Ramos (cell line): ENCODE measurements at regions not wholly inside any gene's neighbourhood (a gene's known extent, or its start where the extent isn't known, plus 50 kb on each side); places are given as distances from the start of the nearest gene placed in this dataset.

Experiments
- in situ Hi-C: fragments of 300-500 bp; cut with MboI; formaldehyde crosslinking; loops from one replicate; pipeline ENCODE4 v1.14.3; 2022; ENCODE audit warnings: low sequenced_read_pairs; ENCODE audit not compliant: unreplicated experiment

DNA sequence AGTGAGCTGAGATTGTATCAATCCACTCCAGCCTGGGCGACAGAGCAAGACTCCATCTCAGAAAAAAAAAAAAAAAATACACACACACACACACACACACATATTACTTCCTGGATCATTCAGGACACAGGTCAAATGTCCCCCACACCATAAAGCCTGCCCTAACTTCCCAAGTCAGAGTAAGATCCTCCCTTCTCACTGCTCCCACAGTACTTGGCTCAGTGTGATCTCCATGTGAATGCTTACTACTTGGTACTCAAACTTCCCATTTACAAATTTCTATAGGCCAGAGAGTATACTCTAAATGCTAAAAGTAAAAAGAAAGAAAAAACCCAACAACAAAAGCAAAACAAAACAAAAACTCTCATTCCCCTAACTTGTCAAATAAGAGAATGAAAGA, 386.8 kb downstream of the SLITRK6 start:
- in situ Hi-C loops: no loop called here

DNA sequence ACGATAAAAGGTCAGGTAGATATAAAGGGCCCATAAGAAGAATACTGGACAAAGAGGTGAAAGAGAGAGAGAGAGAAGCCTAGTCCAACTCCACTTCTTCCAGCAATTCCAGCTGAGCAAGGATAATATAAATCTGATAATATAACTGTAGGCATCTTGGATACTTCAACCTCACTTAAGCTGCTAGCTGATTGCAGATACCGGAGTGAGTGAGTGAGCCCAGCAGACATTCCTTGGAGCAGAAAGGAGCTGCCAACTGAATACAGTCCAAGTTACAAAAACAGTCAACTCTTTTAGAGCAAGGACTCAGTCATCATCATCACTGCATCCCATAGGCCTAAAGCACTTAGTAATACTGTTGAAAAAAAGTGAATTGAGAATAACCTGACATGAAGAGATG, 387.6 kb downstream of the SLITRK6 start:
- in situ Hi-C loops: no loop called here

DNA sequence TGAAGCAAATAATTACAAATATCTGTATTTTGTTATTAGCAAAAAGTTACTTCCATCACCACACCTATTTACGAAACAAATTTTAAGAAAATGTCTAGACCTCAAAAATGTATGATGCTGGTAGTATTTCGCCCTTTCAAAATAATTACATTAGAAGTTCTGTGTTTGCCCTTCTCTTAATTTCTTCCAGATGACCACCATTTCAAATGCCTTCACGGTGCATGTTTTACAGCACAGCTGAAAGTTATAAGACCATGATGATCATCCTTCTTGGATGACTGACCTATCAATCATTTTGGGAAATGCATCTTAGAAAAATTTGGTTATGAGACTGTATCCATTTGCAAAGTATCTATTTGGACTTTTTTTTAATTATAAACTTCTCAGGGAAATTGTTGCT, 390.8 kb downstream of the SLITRK6 start:
- in situ Hi-C loops: no loop called here

DNA sequence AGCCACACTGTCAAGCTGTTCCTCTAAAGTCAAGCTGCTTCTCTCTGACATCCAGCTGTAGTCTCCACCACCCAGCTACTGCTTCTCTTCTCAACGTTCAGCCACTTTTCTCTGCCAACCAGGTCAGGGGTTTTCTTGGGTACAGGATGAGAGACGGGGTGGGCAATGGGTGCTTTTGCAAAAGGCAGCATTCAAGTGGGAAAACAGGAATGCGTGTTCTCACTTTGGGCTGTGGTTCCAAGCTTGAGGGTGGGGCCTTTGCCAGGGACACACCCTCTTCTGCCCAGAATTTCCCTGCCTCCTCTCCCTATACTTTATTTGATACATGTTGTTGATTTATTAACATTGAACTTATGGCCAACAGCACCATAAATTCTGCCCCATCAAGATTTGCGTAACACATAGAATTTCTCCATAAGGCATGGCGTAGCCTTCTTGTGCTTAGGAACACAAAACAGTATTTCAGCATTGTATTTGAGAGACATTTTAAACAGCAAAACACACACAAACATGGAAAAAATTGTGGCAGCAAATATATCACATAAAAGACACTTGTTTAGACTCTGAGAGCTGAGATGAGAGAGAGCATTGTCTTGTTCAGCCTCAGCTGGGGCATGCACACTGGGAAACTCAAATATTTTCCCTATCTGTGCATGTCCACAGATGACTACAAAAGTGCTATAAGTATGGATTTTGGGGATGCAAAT, 392.8 kb downstream of the SLITRK6 start:
- in situ Hi-C loops: no loop called here

DNA sequence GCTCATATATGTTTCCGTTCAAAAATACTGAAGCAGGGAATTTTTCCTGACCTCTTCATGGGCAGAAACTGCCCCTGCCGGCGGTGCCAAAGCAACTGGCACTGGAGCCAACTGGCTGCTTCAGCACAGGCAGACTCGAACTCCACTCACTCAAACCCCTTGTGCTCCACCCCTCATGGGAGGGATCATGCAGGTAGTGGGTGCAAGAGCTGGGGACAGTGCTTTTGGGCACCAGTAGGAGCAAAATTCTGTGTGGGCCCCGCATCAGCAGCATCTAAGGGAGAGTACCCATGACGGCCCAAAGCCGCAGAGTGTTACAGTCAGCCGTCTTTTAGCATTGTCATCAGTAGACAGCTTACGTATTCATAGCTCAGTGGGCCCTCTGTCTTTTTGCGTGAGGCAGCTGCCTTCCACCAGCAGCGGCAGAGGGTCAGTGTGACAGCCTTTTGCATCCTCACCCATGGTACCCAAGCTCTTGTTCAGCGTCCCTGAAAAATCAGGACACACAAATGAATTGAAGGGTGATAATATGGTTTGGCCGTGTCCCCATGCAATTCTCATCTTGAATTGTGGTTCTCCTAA, 393.8 kb downstream of the SLITRK6 start:
- in situ Hi-C loops: no loop called here

DNA sequence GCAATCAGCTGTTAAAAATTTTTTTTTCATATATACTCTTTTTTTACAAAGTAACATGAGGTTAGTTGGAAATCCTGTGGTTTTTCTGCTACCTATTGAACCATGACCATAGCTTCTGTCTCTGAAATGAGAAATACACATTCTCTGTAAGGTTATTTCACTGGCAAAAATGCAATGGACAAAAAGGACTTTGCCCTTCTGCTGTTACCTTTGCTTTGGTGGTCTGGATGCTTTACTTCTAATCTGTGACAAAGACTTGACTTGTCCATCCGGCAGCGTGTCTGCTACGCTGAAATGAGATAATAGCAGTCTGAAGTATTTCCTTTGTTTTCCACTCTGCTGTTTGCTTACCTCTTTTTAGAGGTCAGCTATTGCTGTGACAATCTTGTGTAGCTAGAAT, 412.8 kb downstream of the SLITRK6 start:
- in situ Hi-C loops: no loop called here

DNA sequence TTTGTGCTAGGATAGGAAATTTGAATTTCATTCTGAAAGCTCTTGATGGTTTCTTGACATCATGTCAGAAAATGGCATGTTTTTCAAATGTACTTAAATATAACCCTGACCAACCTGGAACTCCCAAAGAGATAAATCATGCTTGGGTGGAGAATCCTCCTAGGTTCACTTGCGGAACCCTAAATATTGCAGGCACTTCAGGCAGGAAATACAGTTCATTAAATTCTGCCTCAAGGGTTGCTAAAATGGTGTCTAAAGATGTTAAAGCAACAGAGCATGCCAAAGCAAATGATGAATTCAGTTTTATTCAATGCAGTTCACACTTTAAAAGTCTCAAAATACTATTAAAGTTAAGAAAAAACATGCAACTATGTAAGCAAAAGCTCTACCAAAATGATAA, 415.9 kb downstream of the SLITRK6 start:
- in situ Hi-C loops: no loop called here

DNA sequence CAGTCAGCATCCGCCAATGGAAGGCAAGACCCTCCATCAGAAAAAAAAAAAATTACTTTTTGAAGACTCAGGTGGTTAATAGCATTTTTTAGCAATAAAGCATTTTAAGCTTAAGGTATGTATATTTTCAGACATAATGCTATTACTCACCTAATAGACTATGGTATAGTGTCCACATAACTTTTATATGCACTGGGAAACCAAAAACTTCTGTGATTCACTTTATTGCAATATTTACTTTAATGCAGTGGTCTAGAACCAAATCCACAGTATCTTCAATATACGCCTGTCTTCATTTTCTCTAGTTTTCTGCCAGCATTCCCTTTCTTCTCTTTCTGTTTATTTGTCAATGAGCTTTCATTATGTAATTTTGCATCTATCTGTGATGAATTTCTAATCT, 418.1 kb downstream of the SLITRK6 start:
- in situ Hi-C loops: no loop called here

- in situ Hi-C loops: no loop called here
These were observed 419.2 kb downstream of the SLITRK6 start for GRCh38 chr13:85379991-85380390.

- in situ Hi-C loops: no loop called here
These were observed 419.8 kb downstream of the SLITRK6 start for GRCh38 chr13:85379433-85379832.

GRCh38 chr13:85377783-85378182, 421.4 kb downstream of the SLITRK6 start:
- in situ Hi-C loops: no loop called here

DNA sequence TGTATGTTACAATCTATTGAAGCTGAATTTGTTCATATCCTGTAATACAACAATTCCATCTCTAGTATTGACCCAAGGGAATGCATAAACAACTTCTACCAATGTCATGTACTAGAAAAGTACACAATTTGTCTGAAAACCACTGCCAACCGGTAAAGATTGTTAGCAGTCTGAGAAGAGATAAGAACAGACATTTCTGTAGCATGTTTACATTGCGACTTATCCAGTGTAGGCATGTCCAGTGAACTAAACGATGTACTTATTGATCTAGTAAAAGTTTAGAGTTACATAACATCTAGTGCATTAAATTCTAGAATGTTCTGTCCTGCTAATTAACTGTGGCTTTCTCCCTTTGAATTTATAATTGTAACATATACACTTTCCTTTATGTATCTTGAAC, 425.9 kb downstream of the SLITRK6 start:
- in situ Hi-C loops: no loop called here

DNA sequence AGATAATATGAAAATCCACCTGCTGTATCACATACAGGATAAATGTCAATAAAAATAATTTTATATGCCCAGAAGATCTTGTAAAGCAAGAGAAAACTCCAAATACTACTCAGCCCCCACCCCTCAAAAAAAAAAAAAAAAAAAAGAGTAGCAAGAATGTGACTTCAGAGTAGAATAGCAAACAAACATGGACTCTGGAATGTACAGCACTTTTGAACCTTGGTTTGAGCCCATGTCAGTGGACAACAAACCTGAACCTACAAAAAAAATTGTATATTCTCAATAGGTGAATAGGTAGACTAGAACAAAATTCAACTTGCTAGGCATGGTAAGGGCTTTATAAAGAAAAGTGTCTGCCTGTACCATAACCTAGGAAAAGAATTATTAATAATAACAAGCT, 428.0 kb downstream of the SLITRK6 start:
- in situ Hi-C loops: no loop called here

DNA sequence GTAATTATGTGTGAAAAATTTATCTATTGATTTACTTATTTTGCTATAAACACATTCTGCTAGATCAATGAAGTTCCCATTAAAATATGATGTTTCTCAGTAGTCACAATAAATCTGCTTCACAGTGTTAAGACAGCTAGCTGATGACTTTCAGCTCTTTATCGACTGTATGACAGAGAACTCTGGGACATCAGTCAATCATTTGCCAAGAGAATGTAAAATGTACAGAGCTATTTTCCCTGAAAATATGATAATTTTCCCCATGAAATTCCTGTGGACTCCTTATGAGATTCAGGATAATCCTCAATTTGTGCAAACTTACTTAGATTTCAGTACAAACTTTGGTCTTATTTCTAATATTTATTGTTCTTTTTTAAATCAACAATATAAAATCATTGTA, 430.5 kb downstream of the SLITRK6 start:
- in situ Hi-C loops: no loop called here

- in situ Hi-C loops: no loop called here
These were observed 431.3 kb downstream of the SLITRK6 start for GRCh38 chr13:85367887-85368286.

GRCh38 chr13:85366759-85367417, 432.3 kb downstream of the SLITRK6 start:
- in situ Hi-C loops: no loop called here

- in situ Hi-C loops: no loop called here
These were observed 435.7 kb downstream of the SLITRK6 start for GRCh38 chr13:85363504-85363903.

DNA sequence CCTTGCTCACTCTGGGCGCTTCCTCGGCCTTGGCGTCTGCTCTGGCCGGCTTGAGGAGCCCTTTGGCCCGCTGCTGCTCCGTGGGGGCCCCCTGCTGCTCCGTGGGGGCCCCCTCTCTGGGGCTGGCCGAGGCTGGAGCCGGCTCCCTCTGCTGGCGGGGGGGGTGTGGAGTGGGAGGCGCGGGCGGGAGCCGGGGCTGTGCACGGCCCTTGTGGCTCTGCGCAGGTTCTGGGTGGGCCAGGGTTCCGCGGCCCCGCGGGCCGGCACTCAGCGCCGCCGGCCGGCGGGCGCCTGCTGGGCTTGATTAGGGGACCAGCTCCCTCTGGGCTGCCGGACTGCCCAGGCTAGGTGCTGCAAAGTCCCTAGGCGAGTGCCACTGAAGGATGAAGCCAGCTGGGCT, 436.2 kb downstream of the SLITRK6 start:
- in situ Hi-C loops: no loop called here

DNA sequence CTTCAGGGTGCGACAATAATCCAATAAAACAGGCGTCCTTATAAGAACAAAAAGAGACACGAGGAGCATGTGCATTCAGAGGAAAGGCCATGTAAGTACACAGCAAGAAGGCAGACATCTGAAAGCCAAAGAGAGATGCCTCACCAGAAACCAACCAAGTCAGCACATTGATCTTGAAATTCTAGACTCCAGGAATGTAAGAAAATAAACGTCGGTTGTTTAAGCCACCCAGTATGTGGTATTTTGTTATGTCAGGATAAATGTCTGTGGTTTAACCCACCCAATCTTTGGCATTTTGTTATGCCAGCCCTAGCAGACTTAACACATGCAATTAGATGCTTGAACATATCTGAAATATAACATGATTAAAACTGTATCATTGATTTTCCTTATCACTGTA, 452.0 kb downstream of the SLITRK6 start:
- in situ Hi-C loops: no loop called here

DNA sequence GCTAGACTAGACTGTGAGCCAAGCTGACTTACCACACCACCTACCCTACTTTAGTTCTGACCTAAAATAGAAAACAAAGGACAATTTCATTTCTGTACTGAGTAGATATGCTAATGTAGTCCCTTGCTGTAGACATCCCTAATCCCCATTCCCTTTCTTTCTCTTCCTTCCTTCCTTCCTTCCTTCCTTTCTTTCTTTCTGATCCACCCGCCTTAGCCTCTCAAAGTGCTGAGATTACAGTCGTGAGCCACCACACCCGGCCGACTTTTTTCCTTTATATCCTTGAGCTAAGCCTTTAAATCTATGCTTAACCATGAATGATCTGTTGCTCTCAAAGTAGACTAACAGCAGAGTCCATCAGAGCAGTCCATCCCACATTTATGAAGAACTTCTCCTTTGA, 465.0 kb downstream of the SLITRK6 start:
- in situ Hi-C loops: no loop called here

DNA sequence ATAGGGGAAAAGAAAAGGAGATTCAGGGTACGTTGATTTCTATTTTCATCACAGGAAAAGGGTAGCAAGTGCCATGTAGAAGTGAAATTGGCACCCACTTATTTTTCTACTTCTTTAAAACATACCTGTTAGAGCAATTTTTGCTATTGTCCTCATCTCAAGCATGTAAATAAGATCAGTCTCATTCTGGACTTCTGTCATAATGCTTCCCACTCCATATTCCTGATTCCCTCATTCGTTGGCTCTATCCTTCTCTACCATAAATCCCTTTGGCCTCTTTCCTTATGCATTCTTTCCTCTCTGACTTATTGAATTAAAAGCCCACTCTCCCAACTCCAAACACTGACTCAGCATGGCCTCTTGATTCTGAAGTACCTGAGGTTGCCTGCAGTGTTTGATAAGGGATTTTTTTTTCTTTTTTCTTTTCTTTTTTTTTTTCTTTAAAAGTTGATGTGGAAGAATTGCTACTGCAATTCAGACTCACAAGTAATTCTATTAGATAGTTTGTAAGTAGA, 465.7 kb downstream of the SLITRK6 start:
- in situ Hi-C loops: no loop called here

GRCh38 chr13:85332615-85333014, 466.6 kb downstream of the SLITRK6 start:
- in situ Hi-C loops: no loop called here
